ENCODE measurements at regions not wholly inside any gene's neighbourhood (a gene's known extent, or its start where the extent isn't known, plus 50 kb on each side); places are given as distances from the start of the nearest gene placed in this dataset.

GRCh38 chr5:6161257-6161656 is 217.1 kb downstream of the MED10 start:
- Histone ChIP-seq H4K20me1 (ENCODE audit: insufficient read depth, low read depth, low read length) (no peaks in the 10 kb centered on the region), H3K79me2 (ENCODE audit: low read length) (no peaks in the 10 kb centered on the region), H3K4me1 (ENCODE audit: low read length) (no peaks in the 10 kb centered on the region), H3K27ac (ENCODE audit: low read length) (no peak overlapping the region), H3K27me3 (ENCODE audit: low read length) (no peaks in the 10 kb centered on the region), H3K9me3 (ENCODE audit: low read length) (no peaks in the 10 kb centered on the region), H2AFZ (ENCODE audit: low read length) (no peak overlapping the region), H3K4me2 (ENCODE audit: low read depth, low read length, poor library complexity, severe bottlenecking) (no peak overlapping the region), H3K36me3 (ENCODE audit: insufficient read depth, low read length) (no peaks in the 10 kb centered on the region), H3K9me2 (replicated peaks; ENCODE audit: insufficient read depth, low read length) (no peaks in the 10 kb centered on the region), H3K9ac (ENCODE audit: low read length) (no peak overlapping the region), H3K4me3 (ENCODE audit: low read length) (no peak overlapping the region)
- no peak for DNase-seq

GRCh38 chr5:6159832-6160430 is 218.4 kb downstream of the MED10 start:
- Histone ChIP-seq H3K27ac (ENCODE audit: low read length) (no peak overlapping the region), H3K4me3 (ENCODE audit: low read length) (no peak overlapping the region), H3K4me2 (ENCODE audit: low read depth, low read length, poor library complexity, severe bottlenecking) (no peak overlapping the region), H3K36me3 (ENCODE audit: insufficient read depth, low read length) (no peaks in the 10 kb centered on the region), H4K20me1 (ENCODE audit: insufficient read depth, low read depth, low read length) (no peaks in the 10 kb centered on the region), H3K79me2 (ENCODE audit: low read length) (no peaks in the 10 kb centered on the region), H3K9ac (ENCODE audit: low read length) (no peak overlapping the region), H3K4me1 (ENCODE audit: low read length) (no peaks in the 10 kb centered on the region), H3K9me2 (replicated peaks; ENCODE audit: insufficient read depth, low read length) (no peaks in the 10 kb centered on the region), H2AFZ (ENCODE audit: low read length) (no peak overlapping the region), H3K27me3 (ENCODE audit: low read length) (no peaks in the 10 kb centered on the region), H3K9me3 (ENCODE audit: low read length) (no peaks in the 10 kb centered on the region)
- no peak for DNase-seq

DNA sequence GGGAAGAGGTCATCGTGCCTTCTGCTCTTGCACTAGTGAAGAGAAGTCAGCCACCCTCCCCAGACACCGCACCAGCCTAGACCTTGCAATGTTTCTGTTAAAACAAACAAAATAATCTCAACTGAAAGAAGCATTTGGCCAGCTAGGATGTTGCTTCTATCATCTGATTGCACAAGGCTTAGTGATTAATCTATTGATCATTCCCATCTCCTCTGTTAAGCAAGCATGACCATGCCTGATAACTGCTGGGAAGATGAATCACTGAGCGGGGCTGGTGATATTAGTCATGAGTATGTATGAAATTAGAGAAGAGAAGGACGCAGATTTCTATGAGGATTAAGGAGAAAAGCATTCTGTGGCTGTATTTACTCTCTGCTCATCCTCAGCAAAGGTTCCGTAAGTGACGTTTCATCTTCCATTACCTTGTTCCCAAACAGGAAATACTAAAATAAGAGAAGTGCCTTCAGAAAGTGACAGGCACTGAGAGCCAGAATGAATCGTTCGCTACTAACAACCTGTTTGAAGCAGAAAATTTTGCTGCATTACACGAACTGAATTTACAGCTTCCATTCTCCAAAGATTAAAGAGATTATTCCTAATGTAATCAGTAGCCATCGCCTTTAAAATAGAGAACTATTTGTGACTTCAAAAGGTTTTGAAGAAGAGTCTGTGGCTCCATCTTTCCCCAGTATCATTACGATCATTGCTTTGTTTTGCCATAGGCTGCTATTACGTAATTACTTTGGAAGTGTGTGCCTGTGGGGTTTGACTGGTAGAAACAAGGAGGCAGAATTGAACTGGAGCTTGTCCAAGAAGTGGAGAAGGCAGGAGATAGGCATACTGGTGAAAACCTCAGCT is 219.1 kb downstream of the MED10 start:
- no peak overlapping the region for H3K4me3 ChIP-seq (ENCODE audit: low read length)
- no peaks in the 10 kb centered on the region for H3K9me3 ChIP-seq (ENCODE audit: low read length)
- no peak overlapping the region for H3K4me2 ChIP-seq (ENCODE audit: low read depth, low read length, poor library complexity, severe bottlenecking)
- no peaks in the 10 kb centered on the region for H3K9me2 ChIP-seq (replicated peaks; ENCODE audit: insufficient read depth, low read length)
- H2AFZ ChIP-seq (ENCODE audit: low read length), result no peak overlapping the region
- H3K36me3 ChIP-seq (ENCODE audit: insufficient read depth, low read length), result no peaks in the 10 kb centered on the region
- H3K9ac ChIP-seq (ENCODE audit: low read length), result no peak overlapping the region
- H3K27me3 ChIP-seq (ENCODE audit: low read length), result no peaks in the 10 kb centered on the region
- DNase-seq, result no peak
- H3K79me2 ChIP-seq (ENCODE audit: low read length), result no peaks in the 10 kb centered on the region
- no peak overlapping the region for H3K27ac ChIP-seq (ENCODE audit: low read length)
- no peaks in the 10 kb centered on the region for H4K20me1 ChIP-seq (ENCODE audit: insufficient read depth, low read depth, low read length)
- no peaks in the 10 kb centered on the region for H3K4me1 ChIP-seq (ENCODE audit: low read length)

DNA sequence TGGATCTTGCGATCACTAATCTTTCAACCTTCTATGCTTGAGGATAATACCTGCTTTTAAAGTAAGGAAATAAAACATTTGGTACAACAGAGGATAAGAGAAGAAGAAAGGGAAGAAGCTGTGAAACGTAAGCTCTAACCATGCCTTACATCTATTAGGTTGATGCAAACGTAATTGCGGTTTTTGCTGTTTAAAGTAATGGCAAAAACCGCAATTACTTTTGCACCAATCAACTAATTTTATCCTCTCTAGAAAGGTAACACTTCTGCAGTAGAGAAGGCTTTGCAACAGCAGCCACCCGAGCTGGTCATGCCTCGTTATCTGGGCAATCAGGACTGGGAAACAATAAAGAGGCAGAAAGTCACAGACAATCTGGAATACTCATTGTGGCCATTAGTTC is 224.1 kb downstream of the MED10 start:
- Histone ChIP-seq H3K36me3 (ENCODE audit: insufficient read depth, low read length) (no peaks in the 10 kb centered on the region), H3K79me2 (ENCODE audit: low read length) (no peaks in the 10 kb centered on the region), H2AFZ (ENCODE audit: low read length) (no peak overlapping the region), H3K27me3 (ENCODE audit: low read length) (no peaks in the 10 kb centered on the region), H3K9ac (ENCODE audit: low read length) (no peak overlapping the region), H3K4me2 (ENCODE audit: low read depth, low read length, poor library complexity, severe bottlenecking) (no peak overlapping the region), H3K9me3 (ENCODE audit: low read length) (no peaks in the 10 kb centered on the region), H3K9me2 (replicated peaks; ENCODE audit: insufficient read depth, low read length) (no peaks in the 10 kb centered on the region), H3K4me1 (ENCODE audit: low read length) (no peaks in the 10 kb centered on the region), H3K4me3 (ENCODE audit: low read length) (no peak overlapping the region), H4K20me1 (ENCODE audit: insufficient read depth, low read depth, low read length) (no peaks in the 10 kb centered on the region), H3K27ac (ENCODE audit: low read length) (no peak overlapping the region)
- DNase-seq, result no peak

GRCh38 chr5:6146271-6146670 is 232.1 kb downstream of the MED10 start:
- no peaks in the 10 kb centered on the region for H3K4me1 ChIP-seq (ENCODE audit: low read length)
- H3K36me3 ChIP-seq (ENCODE audit: insufficient read depth, low read length), result no peaks in the 10 kb centered on the region
- H3K9me3 ChIP-seq (ENCODE audit: low read length), result no peaks in the 10 kb centered on the region
- H3K27me3 ChIP-seq (ENCODE audit: low read length), result 0 out of 2 replicates have a peak, but pooled peaks cover 2% of the 10 kb centered on the region
- no peaks in the 10 kb centered on the region for H3K9me2 ChIP-seq (replicated peaks; ENCODE audit: insufficient read depth, low read length)
- H4K20me1 ChIP-seq (ENCODE audit: insufficient read depth, low read depth, low read length), result no peaks in the 10 kb centered on the region
- H3K4me2 ChIP-seq (ENCODE audit: low read depth, low read length, poor library complexity, severe bottlenecking), result no peak overlapping the region
- no peaks in the 10 kb centered on the region for H3K79me2 ChIP-seq (ENCODE audit: low read length)
- H3K27ac ChIP-seq (ENCODE audit: low read length), result no peak overlapping the region
- H3K4me3 ChIP-seq (ENCODE audit: low read length), result no peak overlapping the region
- H2AFZ ChIP-seq (ENCODE audit: low read length), result no peak overlapping the region
- no peak for DNase-seq
- H3K9ac ChIP-seq (ENCODE audit: low read length), result no peak overlapping the region

DNA sequence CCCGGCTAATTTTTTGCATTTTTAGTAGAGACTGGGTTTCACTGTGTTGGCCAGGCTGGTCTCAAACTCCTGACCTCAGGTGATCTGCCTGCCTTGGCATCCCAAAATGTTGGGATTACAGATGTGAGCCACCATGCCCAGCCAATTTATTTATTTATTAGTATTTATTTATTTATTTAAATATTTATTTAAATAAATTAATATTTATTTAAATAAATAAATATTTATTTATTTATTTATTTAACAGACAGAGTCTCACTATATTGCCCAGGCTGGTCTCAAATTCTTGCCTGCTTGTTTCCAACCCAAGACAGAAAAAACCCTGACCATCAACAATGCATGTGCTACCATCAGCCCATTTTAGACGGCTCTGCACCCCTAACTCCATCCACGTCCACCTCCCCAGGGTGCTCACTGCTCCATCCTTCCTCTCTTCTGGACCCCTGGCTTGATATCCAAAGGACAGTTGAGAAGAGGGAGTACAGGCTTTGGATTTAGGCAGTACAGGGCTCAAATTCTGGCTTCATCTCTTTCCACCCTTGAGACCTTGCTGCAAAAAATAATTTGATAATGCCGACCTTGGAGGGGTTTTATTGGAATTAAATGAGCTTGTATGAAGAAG is 232.6 kb downstream of the MED10 start:
- H3K27ac ChIP-seq (ENCODE audit: low read length), result no peak overlapping the region
- no peaks in the 10 kb centered on the region for H3K36me3 ChIP-seq (ENCODE audit: insufficient read depth, low read length)
- no peaks in the 10 kb centered on the region for H3K9me3 ChIP-seq (ENCODE audit: low read length)
- 0 out of 2 replicates have a peak, but pooled peaks cover 2% of the 10 kb centered on the region for H3K27me3 ChIP-seq (ENCODE audit: low read length)
- no peak overlapping the region for H2AFZ ChIP-seq (ENCODE audit: low read length)
- H3K9me2 ChIP-seq (replicated peaks; ENCODE audit: insufficient read depth, low read length), result no peaks in the 10 kb centered on the region
- no peak overlapping the region for H3K9ac ChIP-seq (ENCODE audit: low read length)
- no peak overlapping the region for H3K4me3 ChIP-seq (ENCODE audit: low read length)
- no peaks in the 10 kb centered on the region for H3K4me1 ChIP-seq (ENCODE audit: low read length)
- no peaks in the 10 kb centered on the region for H3K79me2 ChIP-seq (ENCODE audit: low read length)
- no peaks in the 10 kb centered on the region for H4K20me1 ChIP-seq (ENCODE audit: insufficient read depth, low read depth, low read length)
- H3K4me2 ChIP-seq (ENCODE audit: low read depth, low read length, poor library complexity, severe bottlenecking), result no peak overlapping the region
- DNase-seq, result no peak

DNA sequence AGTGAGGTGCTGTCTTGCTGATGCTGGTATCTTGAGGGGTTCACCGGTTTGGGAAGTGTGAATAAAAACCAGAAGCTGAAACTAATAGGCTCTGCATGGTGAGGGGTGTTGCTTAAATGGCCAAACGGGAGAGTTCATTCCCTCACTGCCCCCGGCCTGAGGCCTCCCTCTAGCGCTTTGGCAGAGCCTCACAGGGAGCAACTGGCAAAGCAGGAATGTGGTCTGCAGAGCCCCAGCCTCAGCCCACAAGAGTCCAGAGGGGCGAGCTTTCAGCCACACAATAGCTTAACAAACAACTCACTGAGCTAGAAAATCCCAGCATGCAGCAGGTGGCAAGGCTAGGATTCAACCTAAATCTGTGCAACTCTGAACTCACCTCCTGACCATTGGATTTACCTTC is 234.8 kb downstream of the MED10 start:
- H3K9ac ChIP-seq (ENCODE audit: low read length), result no peak overlapping the region
- no peak for DNase-seq
- H3K36me3 ChIP-seq (ENCODE audit: insufficient read depth, low read length), result no peaks in the 10 kb centered on the region
- H3K27ac ChIP-seq (ENCODE audit: low read length), result no peak overlapping the region
- H3K79me2 ChIP-seq (ENCODE audit: low read length), result no peaks in the 10 kb centered on the region
- H3K27me3 ChIP-seq (ENCODE audit: low read length), result 0 out of 2 replicates have a peak, but pooled peaks cover under 1% of the 10 kb centered on the region
- H3K4me3 ChIP-seq (ENCODE audit: low read length), result no peak overlapping the region
- no peaks in the 10 kb centered on the region for H3K9me2 ChIP-seq (replicated peaks; ENCODE audit: insufficient read depth, low read length)
- no peaks in the 10 kb centered on the region for H4K20me1 ChIP-seq (ENCODE audit: insufficient read depth, low read depth, low read length)
- no peak overlapping the region for H2AFZ ChIP-seq (ENCODE audit: low read length)
- no peaks in the 10 kb centered on the region for H3K9me3 ChIP-seq (ENCODE audit: low read length)
- H3K4me2 ChIP-seq (ENCODE audit: low read depth, low read length, poor library complexity, severe bottlenecking), result no peak overlapping the region
- no peaks in the 10 kb centered on the region for H3K4me1 ChIP-seq (ENCODE audit: low read length)

- Histone ChIP-seq H3K9ac (ENCODE audit: low read length) (no peak overlapping the region), H3K27me3 (ENCODE audit: low read length) (no peaks in the 10 kb centered on the region), H3K27ac (ENCODE audit: low read length) (no peak overlapping the region), H3K4me2 (ENCODE audit: low read depth, low read length, poor library complexity, severe bottlenecking) (no peak overlapping the region), H3K9me2 (replicated peaks; ENCODE audit: insufficient read depth, low read length) (no peaks in the 10 kb centered on the region), H3K4me3 (ENCODE audit: low read length) (no peak overlapping the region), H3K4me1 (ENCODE audit: low read length) (no peaks in the 10 kb centered on the region), H3K79me2 (ENCODE audit: low read length) (no peaks in the 10 kb centered on the region), H2AFZ (ENCODE audit: low read length) (no peak overlapping the region), H4K20me1 (ENCODE audit: insufficient read depth, low read depth, low read length) (no peaks in the 10 kb centered on the region), H3K9me3 (ENCODE audit: low read length) (no peaks in the 10 kb centered on the region), H3K36me3 (ENCODE audit: insufficient read depth, low read length) (no peaks in the 10 kb centered on the region)
- no peak for DNase-seq
Observed at GRCh38 chr5:6142353-6142752, 236.0 kb downstream of the MED10 start.
